Fibroblast of lung (primary cell): ENCODE measurements at regions not wholly inside any gene's neighbourhood (a gene's known extent, or its start where the extent isn't known, plus 50 kb on each side); places are given as distances from the start of the nearest gene placed in this dataset.

Experiments
- DNase-seq, 2 donors: peaks; one replicate each; pipeline versions ENCODE4 v3.0.0 to v3.0.0-alpha.2; 2010; ENCODE audit warnings: low read depth in 2 of 2
- H2AFZ ChIP-seq: 2 replicates; pipeline ENCODE4 v1.5.1; 2012; ENCODE audit warnings: low read length, control low read depth, inconsistent platforms
- H3K27ac ChIP-seq: 2 replicates; pipeline ENCODE4 v1.5.1; 2011; ENCODE audit warnings: low read length, control low read depth; ENCODE audit not compliant: insufficient read depth
- H3K27me3 ChIP-seq: 2 replicates; pipeline ENCODE4 v1.5.1; 2011; ENCODE audit warnings: mild to moderate bottlenecking, low read length; ENCODE audit not compliant: control insufficient read depth, insufficient read depth
- H3K36me3 ChIP-seq: 2 replicates; pipeline ENCODE4 v1.5.1; 2011; ENCODE audit warnings: low read length; ENCODE audit not compliant: control insufficient read depth, insufficient read depth
- H3K4me1 ChIP-seq: 2 replicates; pipeline ENCODE4 v1.5.1; 2011; ENCODE audit warnings: low read length; ENCODE audit not compliant: control insufficient read depth, insufficient read depth; ENCODE audit errors: extremely low read depth
- H3K4me2 ChIP-seq: 2 replicates; pipeline ENCODE4 v1.5.1; 2011; ENCODE audit warnings: low read length, control low read depth; ENCODE audit not compliant: insufficient read depth; ENCODE audit errors: extremely low read depth
- H3K4me3 ChIP-seq, 4 experiments: fragments of 200-600 bp in 1 of 4; sonication (generic) in 1 of 4; replicated peaks in 1 of 4; 2 replicates each; pipeline ENCODE4 v1.5.1; 2011 to 2016; ENCODE audit warnings: low read length in 4 of 4, low read depth in 3 of 4, mild to moderate bottlenecking in 3 of 4, control low read depth in 2 of 4, inconsistent platforms in 1 of 4, mixed read lengths in 1 of 4; ENCODE audit not compliant: insufficient read depth in 1 of 4; ENCODE audit errors: control extremely low read depth in 1 of 4
- H3K79me2 ChIP-seq: 2 replicates; pipeline ENCODE4 v1.5.1; 2012; ENCODE audit warnings: mild to moderate bottlenecking, low read length, inconsistent platforms; ENCODE audit not compliant: control insufficient read depth, insufficient read depth
- H3K9ac ChIP-seq: 2 replicates; pipeline ENCODE4 v1.5.1; 2011; ENCODE audit warnings: mild to moderate bottlenecking, low read length, control low read depth; ENCODE audit not compliant: insufficient read depth
- H3K9me3 ChIP-seq: 2 replicates; pipeline ENCODE4 v1.5.1; 2012; ENCODE audit warnings: low read depth, low read length; ENCODE audit not compliant: control insufficient read depth, insufficient read depth
- H4K20me1 ChIP-seq: 2 replicates; pipeline ENCODE4 v1.5.1; 2011; ENCODE audit warnings: low read length; ENCODE audit not compliant: control insufficient read depth, insufficient read depth; ENCODE audit errors: extremely low read depth
- EZH2 ChIP-seq: IDR thresholded peaks from 2 replicates; pipeline ENCODE4 v1.5.1; 2012; ENCODE audit warnings: low read length, control low read depth, mild to moderate bottlenecking; ENCODE audit errors: missing control alignments
- TF ChIP-seq, protein P1 (sequence below), 2 donors: IDR thresholded peaks in 1 of 2; conservative IDR thresholded peaks in 1 of 2; 1 replicate in 1 of 2; 2 replicates in 1 of 2; pipeline ENCODE4 v1.5.1; 2011 to 2012; ENCODE audit warnings: low read length in 2 of 2, control low read depth in 1 of 2, inconsistent platforms in 1 of 2, low read depth in 1 of 2, mild to moderate bottlenecking in 1 of 2

DNA sequence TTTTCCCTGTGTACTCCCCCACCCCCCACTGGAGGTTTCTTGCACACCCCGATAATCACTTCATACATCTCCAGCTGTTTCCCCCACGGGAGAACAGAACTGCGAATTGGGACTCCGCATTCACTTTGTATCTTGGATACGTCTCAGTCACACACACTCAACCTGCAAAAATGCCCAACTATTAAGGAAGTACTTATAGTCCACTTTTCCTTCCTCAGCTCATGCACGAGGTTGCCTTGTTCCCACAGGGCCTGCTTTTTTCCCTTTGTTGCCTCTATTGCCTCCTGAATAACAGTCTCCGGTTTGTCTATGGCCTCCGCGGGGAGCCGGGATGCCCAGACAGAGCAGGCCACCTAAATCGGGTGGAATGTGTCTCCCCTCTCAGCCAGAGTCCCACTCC is 282.3 kb downstream of the PYDC2 start:
- no peaks in the 10 kb centered on the region for H4K20me1 ChIP-seq
- no peak overlapping the region for H3K4me2 ChIP-seq
- no peak overlapping the region for H3K27ac ChIP-seq
- H3K4me3 ChIP-seq = no peak overlapping the region
- no peak overlapping the region for H2AFZ ChIP-seq
- H3K9me3 ChIP-seq = no peaks in the 10 kb centered on the region
- DNase-seq = no peak
- TF ChIP-seq EZH2 = no peak
- TF ChIP-seq, protein P1, sequence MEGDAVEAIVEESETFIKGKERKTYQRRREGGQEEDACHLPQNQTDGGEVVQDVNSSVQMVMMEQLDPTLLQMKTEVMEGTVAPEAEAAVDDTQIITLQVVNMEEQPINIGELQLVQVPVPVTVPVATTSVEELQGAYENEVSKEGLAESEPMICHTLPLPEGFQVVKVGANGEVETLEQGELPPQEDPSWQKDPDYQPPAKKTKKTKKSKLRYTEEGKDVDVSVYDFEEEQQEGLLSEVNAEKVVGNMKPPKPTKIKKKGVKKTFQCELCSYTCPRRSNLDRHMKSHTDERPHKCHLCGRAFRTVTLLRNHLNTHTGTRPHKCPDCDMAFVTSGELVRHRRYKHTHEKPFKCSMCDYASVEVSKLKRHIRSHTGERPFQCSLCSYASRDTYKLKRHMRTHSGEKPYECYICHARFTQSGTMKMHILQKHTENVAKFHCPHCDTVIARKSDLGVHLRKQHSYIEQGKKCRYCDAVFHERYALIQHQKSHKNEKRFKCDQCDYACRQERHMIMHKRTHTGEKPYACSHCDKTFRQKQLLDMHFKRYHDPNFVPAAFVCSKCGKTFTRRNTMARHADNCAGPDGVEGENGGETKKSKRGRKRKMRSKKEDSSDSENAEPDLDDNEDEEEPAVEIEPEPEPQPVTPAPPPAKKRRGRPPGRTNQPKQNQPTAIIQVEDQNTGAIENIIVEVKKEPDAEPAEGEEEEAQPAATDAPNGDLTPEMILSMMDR (conservative IDR thresholded peaks at IDR 0.05 in 1 of 2, IDR thresholded peaks at IDR 0.05 in 1 of 2; ENCODE audit: low read depth in 1 of 2, low read length in 2 of 2) = no peak
- no peaks in the 10 kb centered on the region for H3K4me1 ChIP-seq
- H3K9ac ChIP-seq = no peak overlapping the region
- H3K36me3 ChIP-seq = no peaks in the 10 kb centered on the region
- no peaks in the 10 kb centered on the region for H3K79me2 ChIP-seq
- no peaks in the 10 kb centered on the region for H3K27me3 ChIP-seq

DNA sequence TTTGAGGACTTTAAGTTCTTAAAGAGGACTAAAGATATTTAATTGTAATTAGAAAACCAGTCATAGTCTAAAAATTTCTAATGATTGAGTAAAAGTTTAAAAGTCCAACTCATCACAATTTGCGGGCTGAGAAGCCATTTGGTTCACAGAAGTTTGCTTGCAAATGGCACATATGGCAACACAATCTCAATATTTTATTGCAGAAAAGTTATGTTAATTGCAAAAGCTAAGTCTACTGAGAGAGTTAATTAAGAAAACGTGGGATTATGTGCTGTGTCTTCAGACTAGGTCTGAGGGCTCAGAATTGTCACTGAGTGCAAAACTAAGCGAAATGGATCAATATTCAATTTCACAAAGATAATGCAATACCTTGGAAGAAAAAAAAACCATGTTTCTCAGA is 289.7 kb downstream of the PYDC2 start:
- Histone ChIP-seq H4K20me1 (no peaks in the 10 kb centered on the region), H3K27ac (no peak overlapping the region), H3K4me1 (no peaks in the 10 kb centered on the region), H3K4me2 (no peak overlapping the region), H3K36me3 (no peaks in the 10 kb centered on the region), H3K4me3 (no peak overlapping the region), H3K9me3 (no peaks in the 10 kb centered on the region), H3K9ac (no peak overlapping the region), H2AFZ (no peak overlapping the region), H3K27me3 (no peaks in the 10 kb centered on the region), H3K79me2 (no peaks in the 10 kb centered on the region)
- DNase-seq = no peak
- TF ChIP-seq EZH2 = no peak

DNA sequence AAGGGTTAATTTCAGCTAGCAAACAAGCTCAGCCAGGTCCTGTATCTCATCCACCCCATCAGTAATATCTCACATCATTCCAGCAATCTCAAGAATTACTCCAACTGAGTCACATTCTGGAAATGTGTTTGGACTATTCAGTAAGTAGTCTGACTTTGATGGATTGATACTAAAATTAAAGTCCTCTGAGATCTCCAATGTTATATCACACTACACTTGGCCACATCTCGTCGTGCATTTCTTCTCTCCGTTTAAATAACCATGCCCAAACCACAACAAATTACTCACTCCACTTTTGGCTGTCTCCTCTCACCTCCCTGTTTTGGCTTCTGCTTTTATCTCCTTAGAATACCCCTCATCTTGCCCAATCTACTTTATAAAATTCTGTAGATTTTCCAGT is 292.2 kb downstream of the PYDC2 start:
- Histone ChIP-seq H3K79me2 (no peaks in the 10 kb centered on the region), H3K4me2 (no peak overlapping the region), H4K20me1 (no peaks in the 10 kb centered on the region), H3K27ac (no peak overlapping the region), H3K9me3 (no peaks in the 10 kb centered on the region), H3K36me3 (no peaks in the 10 kb centered on the region), H2AFZ (no peak overlapping the region), H3K4me3 (no peak overlapping the region), H3K27me3 (no peaks in the 10 kb centered on the region), H3K4me1 (no peaks in the 10 kb centered on the region), H3K9ac (no peak overlapping the region)
- peak in 1 of 2 donors; percentile 93 for DNase-seq
- TF ChIP-seq, protein P1 (conservative IDR thresholded peaks at IDR 0.05 in 1 of 2, IDR thresholded peaks at IDR 0.05 in 1 of 2; ENCODE audit: low read depth in 1 of 2, low read length in 2 of 2) = no peak
- no peak for TF ChIP-seq EZH2
